NCI-H2196 (cell line): ENCODE measurements at regions not wholly inside any gene's neighbourhood (a gene's known extent, or its start where the extent isn't known, plus 50 kb on each side); places are given as distances from the start of the nearest gene placed in this dataset.

Source experiments
- DNase-seq: peaks from one replicate; lab custom pipeline; 2025; ENCODE audit not compliant: unreplicated experiment; lab: John Stamatoyannopoulos, UW

DNA sequence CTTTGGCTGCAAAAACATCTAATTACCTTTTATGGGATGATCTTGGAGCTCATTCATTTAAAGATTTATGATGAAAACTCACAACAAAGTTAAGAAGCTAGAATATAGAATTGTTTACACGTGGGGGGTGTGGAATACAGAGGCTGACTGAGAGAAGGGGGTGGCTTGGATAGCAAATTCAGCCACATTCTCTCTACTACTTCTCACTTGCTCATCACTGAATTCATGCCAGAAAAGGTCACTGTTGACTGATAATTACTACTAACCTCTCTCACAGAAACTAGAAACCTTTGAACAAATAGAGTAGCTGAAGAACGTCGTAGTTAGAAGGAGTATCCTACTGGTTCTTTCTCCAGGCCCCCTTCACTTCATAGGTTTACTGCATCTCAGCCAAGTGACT lies 808.2 kb downstream of the BRINP1 start:
- peak; percentile 7 for DNase-seq

DNA sequence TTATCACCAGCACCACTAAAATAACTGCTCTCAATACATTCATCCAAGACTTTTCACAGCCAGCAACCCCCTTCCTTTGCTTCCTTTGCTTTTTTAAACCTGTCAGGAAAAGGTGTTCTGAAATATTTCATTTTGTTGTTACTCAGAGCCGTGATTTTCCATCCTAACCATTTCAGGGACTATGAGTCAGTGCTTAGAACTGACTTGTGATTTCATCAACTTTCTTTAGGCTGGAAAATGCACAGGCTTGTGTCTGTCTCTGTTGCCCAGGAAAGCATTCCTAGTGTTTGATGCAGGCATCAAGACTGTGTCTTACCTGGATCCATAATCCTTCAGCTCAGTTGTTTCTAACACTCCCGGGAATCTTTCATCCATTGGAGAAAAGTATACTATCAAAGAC lies 805.6 kb downstream of the BRINP1 start:
- no peak for DNase-seq

GRCh38 chr9:118567861-118568260 lies 801.4 kb downstream of the BRINP1 start:
- DNase-seq, result no peak

DNA sequence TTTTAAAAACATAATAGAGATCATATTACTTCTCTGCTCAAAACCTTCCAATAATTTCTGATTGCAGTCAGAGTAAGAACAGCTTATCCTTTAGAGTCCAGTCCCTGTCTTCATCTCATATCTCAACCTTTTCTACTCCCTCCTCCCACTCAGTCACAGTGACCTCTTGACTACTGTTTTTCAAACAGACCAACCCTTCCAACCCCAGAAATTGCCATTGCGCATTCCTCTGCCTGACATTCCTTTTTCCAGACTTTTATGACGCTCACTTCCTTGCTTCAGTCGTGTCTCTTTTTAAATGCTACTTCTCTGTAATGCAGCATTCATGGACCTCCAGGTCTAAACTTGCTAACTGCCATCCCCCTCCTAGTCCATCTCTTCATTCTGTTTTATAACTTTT lies 800.5 kb downstream of the BRINP1 start:
- DNase-seq, result no peak

GRCh38 chr9:118569148-118569547 lies 800.1 kb downstream of the BRINP1 start:
- DNase-seq, result no peak

GRCh38 chr9:118570066-118570465 lies 799.2 kb downstream of the BRINP1 start:
- no peak for DNase-seq

- no peak for DNase-seq
These were observed 793.7 kb downstream of the BRINP1 start for GRCh38 chr9:118575341-118576070.

DNA sequence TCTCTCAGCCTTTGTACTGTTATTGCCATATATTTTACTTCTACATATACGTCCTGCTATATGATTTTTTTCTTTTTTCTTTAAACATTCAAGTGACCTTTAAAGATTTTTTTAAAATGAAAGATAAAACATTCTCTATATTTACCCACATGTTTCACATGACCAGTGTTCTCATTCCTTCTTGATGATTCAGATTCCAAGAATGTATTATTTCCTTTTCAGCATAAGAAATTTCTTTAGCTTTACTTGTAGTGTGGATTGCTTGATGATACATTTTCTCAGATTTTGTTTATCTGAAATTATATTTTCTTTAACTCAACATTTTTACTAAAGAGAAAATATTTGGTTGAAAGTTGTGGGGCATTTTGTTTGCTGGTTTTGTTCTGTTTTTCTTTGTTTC lies 792.1 kb downstream of the BRINP1 start:
- DNase-seq, result no peak

GRCh38 chr9:118578467-118578866 lies 790.8 kb downstream of the BRINP1 start:
- DNase-seq, result no peak

DNA sequence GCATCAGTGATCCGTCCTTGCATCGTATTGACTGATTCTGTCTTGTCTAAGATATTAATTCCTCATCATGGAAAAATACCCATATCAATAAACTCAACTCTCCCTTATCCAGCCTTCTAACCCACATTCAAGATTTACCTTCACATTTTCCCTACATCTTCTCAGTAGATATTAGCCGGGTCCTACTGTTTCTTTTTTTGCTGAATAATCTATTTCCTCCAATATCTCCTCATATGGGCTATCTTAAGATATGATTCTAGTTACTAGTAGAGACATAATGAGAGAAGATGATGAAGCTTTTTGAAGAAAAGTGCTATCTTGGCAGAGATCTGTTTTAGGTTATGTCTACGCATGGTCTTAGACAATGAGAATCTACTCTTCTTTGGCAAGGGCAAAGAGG lies 785.8 kb downstream of the BRINP1 start:
- no peak for DNase-seq

- no peak for DNase-seq
These were observed 782.3 kb downstream of the BRINP1 start for GRCh38 chr9:118586978-118587377.

DNA sequence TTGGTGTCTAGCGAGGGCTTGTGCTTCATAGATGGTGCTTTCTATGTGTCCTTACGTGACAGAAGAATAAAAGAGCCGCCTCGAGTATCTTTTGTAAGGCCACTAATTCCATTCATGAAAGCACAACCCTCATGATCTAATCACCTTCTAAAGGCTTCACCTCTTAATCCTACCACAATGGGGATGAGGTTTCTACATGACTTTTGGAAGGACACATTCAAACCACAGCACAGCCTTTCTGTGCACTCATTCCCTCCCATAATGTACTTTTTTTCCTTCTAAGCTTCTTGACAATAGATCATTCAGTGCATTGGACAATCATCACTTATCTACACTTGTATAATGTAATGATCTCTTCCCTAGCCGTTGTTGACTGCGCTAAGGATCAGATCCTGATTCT lies 774.8 kb downstream of the BRINP1 start:
- DNase-seq, result no peak

GRCh38 chr9:118595719-118596305 lies 773.4 kb downstream of the BRINP1 start:
- peak; percentile 50 for DNase-seq

DNA sequence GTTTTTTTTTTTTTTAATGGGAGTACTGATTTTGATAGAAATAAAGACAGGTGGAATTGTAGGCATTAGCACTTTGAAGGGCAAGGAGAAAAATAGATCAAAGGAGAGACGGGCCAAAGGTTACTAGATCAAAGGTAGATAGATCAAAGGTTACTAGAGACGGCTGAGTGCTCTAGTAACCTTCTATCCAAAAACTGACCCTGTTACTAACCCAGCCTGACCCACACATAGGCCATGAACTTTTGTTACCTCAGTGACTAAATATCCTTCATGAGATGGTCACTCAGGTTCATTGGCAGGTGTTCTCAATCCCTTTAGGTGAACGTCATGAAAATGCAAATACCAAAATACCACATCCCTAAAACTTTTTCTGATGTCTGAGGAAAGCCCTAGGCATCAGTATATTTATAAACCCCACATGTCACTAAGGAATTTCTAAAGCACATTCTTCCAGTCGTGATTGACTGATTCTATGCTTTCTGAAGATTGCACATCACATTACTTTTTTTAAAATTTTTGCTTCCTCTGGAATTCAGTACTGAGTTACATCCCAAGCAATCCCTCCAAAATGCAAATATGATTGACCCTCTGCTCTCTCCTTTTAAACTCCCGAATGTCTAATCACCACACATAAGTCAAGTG lies 772.7 kb downstream of the BRINP1 start:
- no peak for DNase-seq

DNA sequence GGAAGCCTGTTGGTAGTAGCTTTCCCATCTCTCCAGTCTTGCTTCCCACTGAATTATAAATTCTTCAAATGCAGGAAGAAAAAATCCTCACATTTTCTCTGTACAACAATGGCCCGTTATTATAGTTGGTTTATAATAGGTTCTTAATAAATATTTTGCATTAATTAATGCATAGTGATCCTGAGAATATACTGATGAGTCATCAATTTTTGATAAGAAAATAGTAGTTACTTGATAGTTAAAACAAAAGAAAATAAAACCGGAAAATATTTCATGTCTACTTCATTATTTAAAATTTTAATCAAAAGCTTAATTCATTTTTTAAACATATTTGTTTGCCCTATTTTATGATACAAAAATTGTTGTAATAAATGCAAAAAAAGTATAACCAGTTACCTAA lies 762.6 kb downstream of the BRINP1 start:
- no peak for DNase-seq

DNA sequence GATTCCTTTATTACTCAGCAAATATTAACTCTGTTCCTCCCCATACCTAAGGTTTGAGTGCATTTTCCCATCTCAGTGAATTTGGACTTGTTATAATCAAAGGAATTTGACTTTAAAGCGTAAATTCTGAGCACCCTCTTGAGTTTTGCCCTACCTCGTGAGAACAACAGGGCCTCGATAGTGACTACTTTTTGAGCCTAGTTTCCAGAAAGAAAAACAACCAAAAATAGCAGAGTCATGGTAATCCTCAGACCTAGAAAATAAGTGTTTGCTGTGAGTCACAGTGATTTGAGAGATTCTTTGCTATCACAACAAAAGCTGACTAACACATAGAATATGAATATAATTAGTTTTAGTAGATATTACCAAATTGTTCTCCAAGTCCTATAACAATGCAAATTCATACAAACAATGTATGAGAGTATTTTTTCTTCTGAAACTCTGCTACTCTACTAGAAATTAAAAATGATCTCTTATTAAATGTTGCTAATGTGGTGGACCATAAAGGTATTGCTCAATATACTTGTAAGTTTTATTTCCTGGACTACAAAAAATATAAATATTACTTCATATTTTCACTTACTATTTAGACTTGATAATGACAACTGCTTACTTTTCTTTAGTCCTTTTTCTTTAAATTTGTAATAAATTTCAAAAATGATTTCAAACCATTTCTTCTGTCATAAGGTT lies 759.7 kb downstream of the BRINP1 start:
- no peak for DNase-seq

DNA sequence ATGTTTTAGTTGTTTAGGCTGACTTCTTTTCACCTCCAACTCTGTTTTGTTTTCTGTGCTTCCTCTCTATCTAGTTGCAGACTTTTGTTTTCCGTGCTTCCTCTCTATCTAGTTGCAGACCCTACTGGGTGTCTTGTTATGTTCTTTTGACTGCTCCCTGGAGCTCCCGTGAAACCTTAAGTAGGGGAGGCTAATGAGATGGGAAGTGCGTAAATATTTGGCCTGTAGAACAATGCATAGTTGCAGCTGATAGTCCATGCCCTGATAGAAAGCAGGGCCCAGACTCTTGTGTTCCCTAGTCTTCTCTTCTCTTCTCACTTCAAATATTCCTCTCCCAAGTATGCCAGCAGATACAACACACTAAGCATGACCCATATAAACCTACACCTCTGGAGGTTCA lies 757.0 kb downstream of the BRINP1 start:
- no peak for DNase-seq

- no peak for DNase-seq
These were observed 755.2 kb downstream of the BRINP1 start for GRCh38 chr9:118613996-118614395.

GRCh38 chr9:118618084-118618483 lies 751.2 kb downstream of the BRINP1 start:
- DNase-seq, result no peak

- DNase-seq, result no peak
These were observed 750.4 kb downstream of the BRINP1 start for GRCh38 chr9:118618849-118619248.

GRCh38 chr9:118624608-118625007 lies 744.6 kb downstream of the BRINP1 start:
- no peak for DNase-seq

- no peak for DNase-seq
These were observed 739.2 kb downstream of the BRINP1 start for GRCh38 chr9:118630079-118630478.
